CD4-positive, CD25-positive, alpha-beta regulatory T cell (primary cell): ENCODE measurements at regions not wholly inside any gene's neighbourhood (a gene's known extent, or its start where the extent isn't known, plus 50 kb on each side); places are given as distances from the start of the nearest gene placed in this dataset.

Experiments used
- ATAC-seq, 2 donors: fragments of 150-1000 bp; cut with Tn5 transposase; one replicate each; pipeline ENCODE4 v1.10.0; 2021; ENCODE audit warnings: low read depth in 2 of 2, moderate number of reproducible peaks in 2 of 2, moderate library complexity in 1 of 2
- DNase-seq, 3 donors: peaks; one replicate each; pipeline versions ENCODE4 v3.0.0 to v3.0.0-alpha.2; 2012 to 2022; ENCODE audit warnings: mixed read lengths in 1 of 3
- H3K27ac ChIP-seq: one replicate; pipeline ENCODE4 v1.7.0; 2013; ENCODE audit warnings: mild to moderate bottlenecking, low read length; ENCODE audit not compliant: insufficient read depth, poor library complexity, severe bottlenecking
- H3K27me3 ChIP-seq: one replicate; pipeline ENCODE4 v1.7.0; 2013; ENCODE audit warnings: low read length; ENCODE audit not compliant: control insufficient read depth, insufficient read depth
- H3K36me3 ChIP-seq: one replicate; pipeline ENCODE4 v1.7.0; 2013; ENCODE audit warnings: mild to moderate bottlenecking, low read length, moderate library complexity; ENCODE audit not compliant: control insufficient read depth, insufficient read depth
- H3K4me1 ChIP-seq: 2 replicates; pipeline ENCODE4 v1.7.0; 2013; ENCODE audit warnings: mild to moderate bottlenecking, low read length; ENCODE audit not compliant: insufficient read depth, control insufficient read depth, poor library complexity, severe bottlenecking
- H3K4me3 ChIP-seq: one replicate; pipeline ENCODE4 v1.7.0; 2013; ENCODE audit warnings: low read depth, mild to moderate bottlenecking, low read length, moderate library complexity
- H3K9me3 ChIP-seq, 2 experiments: 1 replicate in 1 of 2; 2 replicates in 1 of 2; pipeline ENCODE4 v1.7.0; 2013; ENCODE audit warnings: low read length in 2 of 2, mild to moderate bottlenecking in 1 of 2, moderate library complexity in 1 of 2; ENCODE audit not compliant: control insufficient read depth in 2 of 2
- H3K27ac Mint-ChIP-seq, 3 donors: one replicate each; pipeline ENCODE4 v1.8.0; 2020 to 2022; ENCODE audit warnings: mild to moderate bottlenecking in 3 of 3, mixed read lengths in 3 of 3, moderate library complexity in 2 of 3
- H3K27me3 Mint-ChIP-seq: one replicate; pipeline ENCODE4 v1.8.0; 2022; ENCODE audit warnings: mild to moderate bottlenecking, mixed read lengths
- H3K36me3 Mint-ChIP-seq: one replicate; pipeline ENCODE4 v1.8.0; 2020; ENCODE audit warnings: mixed read lengths
- H3K4me1 Mint-ChIP-seq, 4 donors: one replicate each; pipeline ENCODE4 v1.8.0; 2020 to 2022; ENCODE audit warnings: mixed read lengths in 4 of 4, mild to moderate bottlenecking in 1 of 4
- H3K4me3 Mint-ChIP-seq, 4 donors: one replicate each; pipeline ENCODE4 v1.8.0; 2020 to 2022; ENCODE audit warnings: mild to moderate bottlenecking in 4 of 4, mixed read lengths in 4 of 4, moderate library complexity in 3 of 4
- H3K9me3 Mint-ChIP-seq, 7 donors: one replicate each; pipeline ENCODE4 v1.8.0; 2020 to 2022; ENCODE audit warnings: mixed read lengths in 7 of 7, mild to moderate bottlenecking in 3 of 7, moderate library complexity in 2 of 7

DNA sequence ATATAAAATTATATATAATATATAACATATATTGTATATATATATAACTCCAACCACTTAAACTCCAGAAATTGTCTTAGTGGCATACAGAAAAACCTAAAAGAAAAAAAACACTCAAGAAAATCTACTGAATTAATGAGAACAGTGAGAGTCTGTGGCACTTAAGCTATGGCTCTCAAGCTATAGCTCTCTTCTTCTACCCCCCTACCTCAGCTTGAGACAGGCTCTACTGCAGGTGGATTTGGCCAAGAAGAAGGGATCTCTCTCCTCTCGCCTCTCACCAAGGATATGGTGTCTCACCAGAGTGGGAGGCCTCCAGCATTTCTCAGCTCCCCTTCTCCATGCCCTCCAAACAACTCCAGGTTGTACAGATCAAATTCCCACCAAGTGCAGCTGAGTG is 64.5 kb upstream of the DAB2 start:
- H3K27me3 Mint-ChIP-seq: peaks cover 11% of the 10 kb centered on the region
- H3K4me3 ChIP-seq: no peak overlapping the region
- H3K9me3 ChIP-seq: peaks cover 9 to 13% of the 10 kb centered on the region in 2 experiments
- H3K27ac ChIP-seq: no peak overlapping the region
- H3K9me3 Mint-ChIP-seq: peaks cover 0 to 17% (median 4%) of the 10 kb centered on the region in 7 donors
- peaks cover 9% of the 10 kb centered on the region for H3K27me3 ChIP-seq
- H3K36me3 Mint-ChIP-seq: no peaks in the 10 kb centered on the region
- H3K4me1 Mint-ChIP-seq: peaks cover 0 to 3% (median 0%) of the 10 kb centered on the region in 4 donors
- no peaks in the 10 kb centered on the region for H3K4me1 ChIP-seq
- ATAC-seq (no peak), DNase-seq (peak in 1 of 3 donors; percentile 8)
- H3K36me3 ChIP-seq: no peaks in the 10 kb centered on the region
- H3K27ac Mint-ChIP-seq: no peak overlapping the region
- no peak overlapping the region for H3K4me3 Mint-ChIP-seq

DNA sequence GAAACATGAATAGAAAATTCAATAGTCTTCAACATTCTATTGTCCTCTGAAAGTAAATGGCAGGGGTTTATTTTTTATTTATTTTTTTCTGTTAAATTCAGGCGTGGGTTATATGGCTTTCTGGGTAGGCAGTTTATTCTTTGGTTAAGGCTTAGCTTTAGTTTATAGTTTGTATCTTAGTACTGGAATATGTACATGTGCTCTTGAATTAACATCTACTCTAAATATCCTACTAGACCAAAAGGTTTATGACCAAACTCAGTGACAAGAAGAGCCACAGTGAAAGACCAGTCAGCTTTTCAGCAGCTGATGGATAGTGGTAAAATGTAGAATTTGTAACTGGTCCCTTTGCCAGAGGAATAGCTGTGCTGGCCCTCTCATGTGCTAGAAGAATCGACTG is 62.0 kb upstream of the DAB2 start:
- no peak overlapping the region for H3K4me3 Mint-ChIP-seq
- ATAC-seq: no peak
- no peaks in the 10 kb centered on the region for H3K4me1 ChIP-seq
- DNase-seq: no peak
- peaks cover 7% of the 10 kb centered on the region for H3K27me3 ChIP-seq
- no peaks in the 10 kb centered on the region for H3K36me3 Mint-ChIP-seq
- H3K4me1 Mint-ChIP-seq: no peaks in the 10 kb centered on the region
- H3K4me3 ChIP-seq: no peak overlapping the region
- no peak overlapping the region for H3K27ac ChIP-seq
- H3K36me3 ChIP-seq: no peaks in the 10 kb centered on the region
- H3K27me3 Mint-ChIP-seq: peaks cover 12% of the 10 kb centered on the region
- H3K9me3 Mint-ChIP-seq: peaks cover 0 to 12% (median 4%) of the 10 kb centered on the region in 7 donors
- peaks cover 9 to 13% of the 10 kb centered on the region in 2 experiments for H3K9me3 ChIP-seq
- H3K27ac Mint-ChIP-seq: no peak overlapping the region

DNA sequence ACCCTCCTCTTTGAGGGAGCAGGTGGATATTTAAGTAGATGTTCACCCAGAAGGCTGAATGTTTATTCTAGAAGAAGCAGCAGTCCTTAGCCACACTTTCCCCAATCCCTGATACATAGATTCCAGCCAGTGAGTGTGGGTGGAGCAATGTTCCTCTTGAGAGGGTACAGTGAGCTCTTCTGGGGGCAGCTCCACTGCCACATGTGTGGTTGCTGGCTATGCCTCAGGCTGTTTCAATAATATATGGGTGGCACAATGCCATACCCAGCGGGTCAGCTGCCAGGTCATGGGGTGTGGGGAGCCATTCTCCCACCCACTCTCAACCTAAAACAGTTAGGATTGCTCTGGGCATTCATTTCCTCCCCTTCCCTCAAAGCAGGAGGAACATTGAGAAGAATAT is 61.6 kb upstream of the DAB2 start:
- H3K27ac ChIP-seq: no peak overlapping the region
- H3K27me3 Mint-ChIP-seq: peaks cover 12% of the 10 kb centered on the region
- H3K36me3 Mint-ChIP-seq: no peaks in the 10 kb centered on the region
- H3K4me3 ChIP-seq: no peak overlapping the region
- no peak overlapping the region for H3K27ac Mint-ChIP-seq
- H3K4me3 Mint-ChIP-seq: no peak overlapping the region
- H3K36me3 ChIP-seq: no peaks in the 10 kb centered on the region
- no peaks in the 10 kb centered on the region for H3K4me1 ChIP-seq
- ATAC-seq: no peak
- no peak for DNase-seq
- peaks cover 5 to 10% of the 10 kb centered on the region in 2 experiments for H3K9me3 ChIP-seq
- H3K4me1 Mint-ChIP-seq: no peaks in the 10 kb centered on the region
- peaks cover 0 to 12% (median 4%) of the 10 kb centered on the region in 7 donors for H3K9me3 Mint-ChIP-seq
- peaks cover 5% of the 10 kb centered on the region for H3K27me3 ChIP-seq

DNA sequence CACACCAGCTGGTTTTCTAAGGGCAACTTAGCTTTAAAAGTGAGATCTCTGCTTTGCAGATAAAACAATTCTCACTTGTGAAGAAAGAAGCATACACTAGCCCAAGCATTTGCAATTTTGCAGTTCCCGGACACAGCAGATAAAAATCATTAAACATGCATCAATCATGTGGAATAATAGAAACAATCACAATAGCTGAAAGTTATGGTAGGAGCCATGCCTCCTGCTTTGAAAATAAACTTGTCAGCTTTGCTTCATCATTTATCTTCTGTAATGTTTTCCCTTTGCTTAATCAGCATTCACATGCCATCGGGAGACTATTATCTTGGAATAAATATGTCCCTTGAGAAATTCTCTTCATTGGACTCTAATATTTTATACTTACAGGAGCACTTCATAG is 60.3 kb upstream of the DAB2 start:
- no peak overlapping the region for H3K4me3 ChIP-seq
- DNase-seq: no peak
- Mint-ChIP-seq H3K27ac (no peak overlapping the region), H3K4me3 (no peak overlapping the region), H3K4me1 (no peaks in the 10 kb centered on the region), H3K9me3 (peaks cover 0 to 5% (median 2%) of the 10 kb centered on the region in 7 donors), H3K36me3 (no peaks in the 10 kb centered on the region), H3K27me3 (peaks cover 9% of the 10 kb centered on the region)
- no peak for ATAC-seq
- no peaks in the 10 kb centered on the region for H3K9me3 ChIP-seq
- H3K4me1 ChIP-seq: no peaks in the 10 kb centered on the region
- H3K36me3 ChIP-seq: no peaks in the 10 kb centered on the region
- H3K27ac ChIP-seq: no peak overlapping the region
- peaks cover 3% of the 10 kb centered on the region for H3K27me3 ChIP-seq

DNA sequence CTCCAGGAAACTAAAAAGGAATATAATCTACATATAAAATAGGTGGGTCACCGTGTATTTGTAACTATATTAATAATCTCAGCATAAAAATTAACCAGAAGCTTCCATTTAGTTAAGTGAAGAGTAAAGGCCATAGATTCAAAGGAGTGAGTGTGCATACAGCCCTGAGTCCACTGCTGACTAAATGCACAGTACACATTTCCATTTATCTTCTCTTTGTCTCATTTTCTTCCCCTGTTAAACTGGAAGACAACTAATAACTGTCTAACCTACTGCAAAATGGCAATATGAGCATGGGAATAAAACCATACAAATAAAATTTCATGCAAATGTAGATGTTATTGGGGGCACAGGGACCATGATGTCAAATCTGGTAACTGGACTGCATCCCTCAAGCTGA is 59.9 kb upstream of the DAB2 start:
- H3K27ac ChIP-seq: no peak overlapping the region
- H3K9me3 ChIP-seq: no peaks in the 10 kb centered on the region
- H3K4me3 ChIP-seq: no peak overlapping the region
- DNase-seq (no peak), ATAC-seq (no peak)
- H3K4me1 ChIP-seq: no peaks in the 10 kb centered on the region
- H3K36me3 ChIP-seq: no peaks in the 10 kb centered on the region
- peaks cover 0 to 1% (median 0%) of the 10 kb centered on the region in 7 donors for H3K9me3 Mint-ChIP-seq
- no peak overlapping the region for H3K4me3 Mint-ChIP-seq
- H3K27me3 Mint-ChIP-seq: peaks cover 9% of the 10 kb centered on the region
- H3K4me1 Mint-ChIP-seq: no peaks in the 10 kb centered on the region
- H3K36me3 Mint-ChIP-seq: no peaks in the 10 kb centered on the region
- peaks cover 3% of the 10 kb centered on the region for H3K27me3 ChIP-seq
- H3K27ac Mint-ChIP-seq: no peak overlapping the region

DNA sequence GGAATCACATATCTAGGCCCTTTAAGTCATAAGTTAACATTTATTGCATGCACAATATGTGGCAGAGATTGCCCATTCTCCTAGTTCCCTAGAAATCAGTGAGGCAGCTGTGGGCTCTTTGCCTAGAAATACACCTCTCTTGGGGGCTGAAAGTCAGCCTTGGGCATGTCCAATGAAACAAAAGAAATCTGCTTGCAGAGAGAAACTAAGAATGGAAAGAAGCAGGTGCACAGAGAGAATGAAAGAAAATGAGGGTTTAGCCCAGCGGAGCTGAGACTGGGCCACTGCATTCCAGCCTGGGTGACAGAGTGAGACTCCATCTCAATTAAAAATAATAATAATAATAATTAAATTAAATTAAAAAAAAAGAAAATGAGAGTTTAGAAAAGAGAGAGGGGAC is 57.3 kb upstream of the DAB2 start:
- no peak for DNase-seq
- Histone ChIP-seq H3K4me1 (no peaks in the 10 kb centered on the region), H3K27ac (no peak overlapping the region), H3K9me3 (no peaks in the 10 kb centered on the region), H3K36me3 (no peaks in the 10 kb centered on the region), H3K27me3 (peaks cover 2% of the 10 kb centered on the region), H3K4me3 (no peak overlapping the region)
- Mint-ChIP-seq H3K36me3 (no peaks in the 10 kb centered on the region), H3K9me3 (no peaks in the 10 kb centered on the region), H3K27ac (no peak overlapping the region), H3K4me3 (no peak overlapping the region), H3K4me1 (no peaks in the 10 kb centered on the region), H3K27me3 (peaks cover 9% of the 10 kb centered on the region)
- no peak for ATAC-seq

DNA sequence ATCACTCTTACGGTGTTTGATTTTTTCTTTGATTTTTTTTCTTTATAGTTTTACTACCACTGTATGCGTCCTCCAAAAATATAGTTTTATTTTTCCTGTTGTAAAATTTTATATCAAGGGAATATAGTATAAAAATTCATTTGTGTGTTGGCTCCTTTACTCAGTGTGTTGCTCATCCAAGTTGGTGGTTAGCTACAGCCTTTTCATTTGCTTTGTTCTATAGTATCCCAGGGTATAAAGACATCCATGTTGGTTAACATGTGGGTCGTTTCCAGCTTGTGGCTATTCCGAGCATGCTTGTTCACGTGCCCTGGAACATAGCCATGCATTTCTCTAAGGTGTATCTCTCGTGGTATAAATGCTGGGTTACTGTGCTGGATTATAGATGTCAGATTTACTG is 54.8 kb upstream of the DAB2 start:
- H3K4me1 ChIP-seq: no peaks in the 10 kb centered on the region
- H3K36me3 ChIP-seq: no peaks in the 10 kb centered on the region
- peaks cover 2% of the 10 kb centered on the region for H3K27me3 ChIP-seq
- no peaks in the 10 kb centered on the region for H3K36me3 Mint-ChIP-seq
- H3K27me3 Mint-ChIP-seq: peaks cover 8% of the 10 kb centered on the region
- DNase-seq (no peak), ATAC-seq (no peak)
- H3K27ac ChIP-seq: no peak overlapping the region
- H3K4me3 ChIP-seq: no peak overlapping the region
- H3K4me1 Mint-ChIP-seq: no peaks in the 10 kb centered on the region
- no peak overlapping the region for H3K27ac Mint-ChIP-seq
- H3K9me3 ChIP-seq: no peaks in the 10 kb centered on the region
- no peaks in the 10 kb centered on the region for H3K9me3 Mint-ChIP-seq
- no peak overlapping the region for H3K4me3 Mint-ChIP-seq

DNA sequence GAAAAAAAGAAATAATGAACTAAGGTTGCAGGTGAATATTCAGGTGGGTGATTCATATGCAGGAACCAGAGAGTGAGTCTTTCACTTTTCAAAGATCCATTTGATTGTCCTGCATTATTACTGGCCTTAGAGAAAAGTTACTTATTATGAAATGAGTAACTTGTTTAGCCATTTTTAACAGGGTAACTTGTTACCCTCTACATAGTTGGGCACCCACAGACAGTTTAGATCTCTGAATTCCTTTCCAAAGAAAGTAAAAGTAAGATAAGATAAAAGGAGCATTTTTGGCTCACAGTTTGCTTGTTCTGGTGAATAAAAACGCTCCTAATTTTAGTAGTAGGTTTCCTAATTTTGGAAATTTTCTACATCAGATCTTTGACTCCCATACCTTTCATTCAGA is 54.1 kb upstream of the DAB2 start:
- Histone ChIP-seq H3K4me3 (no peak overlapping the region), H3K9me3 (no peaks in the 10 kb centered on the region), H3K27me3 (peaks cover 2% of the 10 kb centered on the region), H3K4me1 (no peaks in the 10 kb centered on the region), H3K36me3 (no peaks in the 10 kb centered on the region), H3K27ac (no peak overlapping the region)
- no peaks in the 10 kb centered on the region for H3K9me3 Mint-ChIP-seq
- H3K27me3 Mint-ChIP-seq: peaks cover 11% of the 10 kb centered on the region
- no peaks in the 10 kb centered on the region for H3K4me1 Mint-ChIP-seq
- ATAC-seq: no peak
- H3K4me3 Mint-ChIP-seq: no peak overlapping the region
- H3K36me3 Mint-ChIP-seq: no peaks in the 10 kb centered on the region
- no peak for DNase-seq
- no peak overlapping the region for H3K27ac Mint-ChIP-seq
